ENCODE measurements at regions not wholly inside any gene's neighbourhood (a gene's known extent, or its start where the extent isn't known, plus 50 kb on each side); places are given as distances from the start of the nearest gene placed in this dataset.

- H3K27ac ChIP-seq (ENCODE audit: low read depth in 1 of 2, low read length in 2 of 2), result no peak overlapping the region
- no peak overlapping the region for H3K9ac ChIP-seq (ENCODE audit: low read depth in 1 of 2, low read length in 2 of 2)
- no peaks in the 10 kb centered on the region for H3K36me3 ChIP-seq (ENCODE audit: control insufficient read depth in 4 of 4, insufficient read depth in 3 of 4, low read depth in 1 of 4, low read length in 3 of 4)
- 58% methylated on average over 3 of the region's 3 CpGs for WGBS
- no peaks in the 10 kb centered on the region for H3K27me3 ChIP-seq (ENCODE audit: control insufficient read depth in 4 of 4, insufficient read depth in 4 of 4, low read length in 3 of 4)
- H3K9me3 ChIP-seq (ENCODE audit: control insufficient read depth in 4 of 4, low read length in 3 of 4), result peaks cover 0 to 2% (median under 1%) of the 10 kb centered on the region in 4 donors
- H3K4me1 ChIP-seq (ENCODE audit: control insufficient read depth in 4 of 4, insufficient read depth in 4 of 4, low read length in 3 of 4), result peaks cover 0 to 3% (median 0%) of the 10 kb centered on the region in 4 donors
- no peak for DNase-seq (ENCODE audit: low spot score)
- TF ChIP-seq JUND (IDR thresholded peaks at IDR 0.05), result no peak
- TF ChIP-seq FOXA1 (IDR thresholded peaks at IDR 0.05), result no peak
- TF ChIP-seq, protein P1, sequence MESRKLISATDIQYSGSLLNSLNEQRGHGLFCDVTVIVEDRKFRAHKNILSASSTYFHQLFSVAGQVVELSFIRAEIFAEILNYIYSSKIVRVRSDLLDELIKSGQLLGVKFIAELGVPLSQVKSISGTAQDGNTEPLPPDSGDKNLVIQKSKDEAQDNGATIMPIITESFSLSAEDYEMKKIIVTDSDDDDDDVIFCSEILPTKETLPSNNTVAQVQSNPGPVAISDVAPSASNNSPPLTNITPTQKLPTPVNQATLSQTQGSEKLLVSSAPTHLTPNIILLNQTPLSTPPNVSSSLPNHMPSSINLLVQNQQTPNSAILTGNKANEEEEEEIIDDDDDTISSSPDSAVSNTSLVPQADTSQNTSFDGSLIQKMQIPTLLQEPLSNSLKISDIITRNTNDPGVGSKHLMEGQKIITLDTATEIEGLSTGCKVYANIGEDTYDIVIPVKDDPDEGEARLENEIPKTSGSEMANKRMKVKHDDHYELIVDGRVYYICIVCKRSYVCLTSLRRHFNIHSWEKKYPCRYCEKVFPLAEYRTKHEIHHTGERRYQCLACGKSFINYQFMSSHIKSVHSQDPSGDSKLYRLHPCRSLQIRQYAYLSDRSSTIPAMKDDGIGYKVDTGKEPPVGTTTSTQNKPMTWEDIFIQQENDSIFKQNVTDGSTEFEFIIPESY (IDR thresholded peaks at IDR 0.05), result no peak
- no peak for TF ChIP-seq GABPA (IDR thresholded peaks at IDR 0.05 in 1 of 2, conservative IDR thresholded peaks at IDR 0.05 in 1 of 2)
- no peak for TF ChIP-seq NR2F2 (IDR thresholded peaks at IDR 0.05)
- no peak for TF ChIP-seq RXRA (IDR thresholded peaks at IDR 0.05)
- TF ChIP-seq REST (IDR thresholded peaks at IDR 0.05), result no peak
- no peak for TF ChIP-seq HNF4G (IDR thresholded peaks at IDR 0.05)
- no peak for TF ChIP-seq HNF4A (conservative IDR thresholded peaks at IDR 0.05)
- no peak for TF ChIP-seq RAD21 (IDR thresholded peaks at IDR 0.05)
- TF ChIP-seq EGR1 (IDR thresholded peaks at IDR 0.05; ENCODE audit: low read depth in 2 of 2), result no peak
- TF ChIP-seq CTCF (IDR thresholded peaks at IDR 0.05; ENCODE audit: low read depth, low read length, missing input control), result no peak
- TF ChIP-seq, protein P2, sequence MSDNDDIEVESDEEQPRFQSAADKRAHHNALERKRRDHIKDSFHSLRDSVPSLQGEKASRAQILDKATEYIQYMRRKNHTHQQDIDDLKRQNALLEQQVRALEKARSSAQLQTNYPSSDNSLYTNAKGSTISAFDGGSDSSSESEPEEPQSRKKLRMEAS (IDR thresholded peaks at IDR 0.05), result no peak
- TF ChIP-seq FOXA2 (IDR thresholded peaks at IDR 0.05), result no peak
- TF ChIP-seq YY1 (IDR thresholded peaks at IDR 0.05), result no peak
- TF ChIP-seq SP1 (IDR thresholded peaks at IDR 0.05), result no peak
- TF ChIP-seq ATF3 (IDR thresholded peaks at IDR 0.05), result no peak
- no peak for TF ChIP-seq TAF1 (conservative IDR thresholded peaks at IDR 0.05)
- no peak overlapping the region for H3K4me3 ChIP-seq (ENCODE audit: low read depth in 1 of 3, low read length in 3 of 3)
Measured at GRCh38 chr9:108784998-108785397, 70.8 kb downstream of the ACTL7B start.
